ENCODE measurements at regions not wholly inside any gene's neighbourhood (a gene's known extent, or its start where the extent isn't known, plus 50 kb on each side); places are given as distances from the start of the nearest gene placed in this dataset.
"Not testable (repeated sequence)": the region's sequence is repeated elsewhere in the genome, so short reads cannot be mapped to it uniquely, and the experiment has no call there.

DNA sequence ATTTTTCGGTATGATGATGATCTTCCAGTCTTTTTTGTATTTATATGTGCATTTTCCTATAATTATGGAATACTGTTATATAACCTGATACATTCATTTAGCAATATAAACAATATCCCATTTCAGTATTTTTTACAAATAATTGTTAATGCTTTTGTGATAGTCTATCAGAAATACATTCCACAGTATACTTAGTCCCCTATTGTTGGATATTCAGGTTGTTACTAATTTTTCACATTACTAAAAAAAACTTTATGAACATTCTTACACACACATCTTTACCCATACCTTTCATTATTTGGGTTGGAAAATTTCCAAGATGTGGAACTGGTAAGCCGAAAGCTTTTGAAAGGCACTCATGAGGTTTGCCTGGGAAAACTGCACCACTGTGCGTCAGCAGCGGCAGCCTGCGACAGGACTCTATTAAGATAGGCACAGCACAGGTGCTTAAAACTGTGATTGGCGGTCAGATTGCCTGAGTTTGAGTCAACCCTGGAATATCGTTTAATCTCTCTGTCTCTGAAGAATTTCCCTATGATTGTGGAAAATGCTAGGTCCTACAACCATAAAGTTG is 147.5 kb upstream of the ERCC6L2 start:
- DNase-seq = no peak

DNA sequence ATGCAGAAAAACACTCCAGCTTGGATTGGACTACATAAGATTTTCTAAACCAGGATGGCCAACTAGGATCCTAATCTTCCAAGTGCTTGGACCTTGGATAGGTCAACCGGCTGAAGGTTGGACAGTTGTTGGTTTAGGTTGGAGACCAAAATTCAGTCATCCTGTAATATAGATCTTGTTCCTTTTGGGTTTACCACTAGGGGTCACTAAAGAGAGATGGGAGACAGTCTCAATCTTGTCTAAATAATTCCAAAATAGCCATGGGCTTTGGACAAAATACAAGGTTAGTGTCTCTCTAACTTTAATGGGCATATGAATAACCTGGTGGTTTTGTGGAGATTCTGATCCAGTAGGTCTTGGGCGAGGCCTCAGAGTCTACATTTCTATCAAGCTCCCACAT is 148.7 kb upstream of the ERCC6L2 start:
- DNase-seq = no peak

DNA sequence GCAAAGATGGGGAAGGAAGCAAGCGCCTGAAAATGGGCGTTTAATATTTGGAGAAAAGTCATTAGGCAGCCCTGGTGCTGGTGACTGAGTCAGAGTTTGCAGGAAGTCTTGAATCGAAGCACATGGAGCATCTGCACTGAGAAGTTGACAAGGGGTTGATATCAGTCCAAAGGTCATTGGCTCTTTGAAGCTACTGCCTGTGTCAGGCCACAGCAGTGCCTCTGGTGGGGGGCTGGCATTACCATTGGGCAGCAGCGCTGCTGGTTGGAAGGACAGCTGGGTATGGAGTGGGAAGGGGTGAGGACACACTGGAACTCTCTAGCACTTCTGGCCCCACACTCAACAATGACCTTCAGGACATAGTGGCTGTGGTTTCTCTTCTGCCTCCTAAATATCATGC is 150.4 kb upstream of the ERCC6L2 start:
- no peak for DNase-seq

DNA sequence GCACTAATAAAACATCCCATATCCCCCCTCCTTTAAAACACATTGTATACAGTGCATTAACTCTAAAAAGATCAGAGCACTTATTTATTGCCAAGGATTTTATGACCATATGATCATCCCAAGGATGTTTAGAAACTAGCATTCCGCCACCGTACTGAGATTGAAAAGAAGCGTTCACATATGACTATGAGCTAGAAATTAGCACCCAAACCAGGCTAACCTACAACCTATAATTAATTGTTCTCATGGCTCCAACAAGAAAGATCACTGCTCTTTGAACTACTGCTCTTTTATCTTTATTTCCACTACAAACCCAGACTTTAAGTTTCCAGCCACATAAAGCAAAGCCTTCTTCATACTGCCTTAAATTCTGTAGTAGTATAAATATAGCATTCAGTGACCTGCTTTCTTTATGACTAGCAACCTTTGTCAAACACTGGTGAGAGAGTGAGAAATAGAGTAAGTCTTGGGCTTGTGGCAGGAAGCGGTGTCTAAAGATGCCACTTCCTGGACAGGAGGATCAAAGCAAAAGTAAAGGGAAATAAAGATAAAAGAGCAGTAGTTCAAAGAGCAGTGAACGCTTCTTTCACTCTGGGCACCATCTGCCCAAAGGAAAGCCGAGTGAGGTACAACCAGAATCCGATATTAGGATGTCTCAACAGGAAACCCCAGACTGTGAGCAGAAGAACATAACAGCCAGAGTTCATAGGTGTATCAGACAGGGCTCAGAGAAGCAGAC is 151.1 kb upstream of the ERCC6L2 start:
- no peak for DNase-seq

DNA sequence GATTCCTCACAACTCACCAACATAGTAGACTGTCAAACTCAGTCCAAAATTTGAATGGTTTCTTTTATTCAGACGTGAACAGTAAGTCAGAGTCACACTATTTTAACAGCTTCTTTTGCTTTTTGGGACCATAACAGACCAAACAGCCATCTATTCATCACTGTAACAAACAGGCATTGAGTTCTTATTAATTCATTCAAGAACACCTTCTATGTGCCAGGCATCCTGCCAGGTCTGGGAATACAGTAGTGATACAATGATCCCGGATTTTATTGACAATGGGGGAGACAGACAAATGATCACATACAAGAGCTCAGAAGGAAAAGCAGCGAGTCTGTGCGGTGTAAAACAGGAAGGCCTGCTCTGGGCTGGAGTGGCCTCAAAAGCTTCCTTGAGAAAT is 153.3 kb upstream of the ERCC6L2 start:
- DNase-seq = no peak

DNA sequence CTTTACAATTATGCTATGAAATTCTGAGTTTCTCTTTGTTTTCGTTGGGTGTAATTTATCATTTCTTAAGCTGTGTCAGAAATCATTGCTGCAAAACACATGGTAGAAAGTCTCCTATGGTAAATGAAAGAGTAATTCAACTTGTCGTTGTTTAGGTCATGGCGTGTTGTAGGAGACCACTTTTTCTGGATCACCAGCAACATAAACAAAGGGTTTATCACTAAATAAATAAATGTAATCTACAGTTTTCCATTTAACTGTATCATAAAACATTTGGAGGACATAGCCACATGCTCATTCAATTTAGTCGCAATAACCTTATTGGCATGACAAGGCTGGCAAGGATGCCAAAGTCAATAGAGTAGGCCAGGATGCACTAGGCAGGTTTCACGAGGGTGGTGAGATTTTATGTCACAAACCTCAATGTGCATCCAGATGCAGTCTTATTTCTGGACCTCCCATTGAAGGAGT is 154.4 kb upstream of the ERCC6L2 start:
- no peak for DNase-seq

DNA sequence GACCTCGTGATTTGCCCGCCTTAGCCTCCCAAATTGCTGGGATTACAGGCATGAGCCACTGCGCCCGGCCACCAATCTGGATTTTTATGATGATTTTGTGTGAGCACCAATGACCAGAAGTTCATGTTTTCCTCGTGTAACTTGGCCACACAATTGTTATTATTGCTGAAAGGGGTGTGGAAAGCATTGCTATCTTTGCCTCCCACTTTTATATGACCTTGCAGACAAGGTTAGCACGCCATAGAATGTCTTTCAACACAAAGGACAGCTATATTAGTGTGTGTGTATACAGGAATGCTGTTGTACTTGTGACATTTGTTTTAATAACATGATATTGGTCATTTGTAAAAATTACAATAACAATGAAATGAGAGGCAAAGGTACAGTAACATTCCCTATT is 155.0 kb upstream of the ERCC6L2 start:
- DNase-seq = no peak

DNA sequence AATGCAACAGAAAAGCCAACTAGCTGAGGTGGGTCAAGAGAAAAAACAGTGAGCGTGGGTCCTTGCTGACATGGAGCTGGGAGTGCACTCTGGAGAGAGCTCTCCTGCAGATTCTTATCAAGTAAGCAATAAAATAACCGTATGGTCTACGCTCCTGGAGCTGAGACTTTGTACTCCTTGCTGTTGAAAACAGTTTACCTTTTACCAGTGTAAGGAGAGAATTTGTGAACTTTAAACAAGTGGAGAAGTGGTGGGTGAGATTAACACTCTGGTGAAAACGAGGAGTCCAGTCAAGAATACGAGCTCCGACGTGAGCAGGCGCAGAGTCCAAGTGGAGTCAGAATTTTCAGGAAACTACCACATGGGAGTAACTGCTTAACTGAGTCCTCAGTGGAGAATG is 156.1 kb upstream of the ERCC6L2 start:
- DNase-seq = no peak

DNA sequence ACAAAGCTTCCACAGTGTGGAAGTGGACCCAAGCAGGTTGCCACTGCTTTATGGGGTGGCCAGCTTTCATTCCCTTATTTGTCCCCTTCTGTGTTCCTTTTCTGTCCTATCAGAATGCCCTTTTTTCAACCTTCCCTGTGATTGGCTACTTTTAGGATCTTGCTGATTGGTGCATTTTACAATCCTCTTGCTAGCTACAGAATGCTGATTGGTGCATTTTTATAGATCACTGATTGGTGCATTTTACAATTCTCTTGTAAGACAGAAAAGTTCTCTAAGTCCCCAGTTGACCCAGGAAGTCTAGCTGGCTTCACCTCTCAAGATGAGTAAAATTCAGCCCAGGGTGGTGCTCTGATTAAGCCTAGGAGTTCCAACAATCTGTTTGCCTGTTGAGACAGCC is 157.2 kb upstream of the ERCC6L2 start:
- no peak for DNase-seq

DNA sequence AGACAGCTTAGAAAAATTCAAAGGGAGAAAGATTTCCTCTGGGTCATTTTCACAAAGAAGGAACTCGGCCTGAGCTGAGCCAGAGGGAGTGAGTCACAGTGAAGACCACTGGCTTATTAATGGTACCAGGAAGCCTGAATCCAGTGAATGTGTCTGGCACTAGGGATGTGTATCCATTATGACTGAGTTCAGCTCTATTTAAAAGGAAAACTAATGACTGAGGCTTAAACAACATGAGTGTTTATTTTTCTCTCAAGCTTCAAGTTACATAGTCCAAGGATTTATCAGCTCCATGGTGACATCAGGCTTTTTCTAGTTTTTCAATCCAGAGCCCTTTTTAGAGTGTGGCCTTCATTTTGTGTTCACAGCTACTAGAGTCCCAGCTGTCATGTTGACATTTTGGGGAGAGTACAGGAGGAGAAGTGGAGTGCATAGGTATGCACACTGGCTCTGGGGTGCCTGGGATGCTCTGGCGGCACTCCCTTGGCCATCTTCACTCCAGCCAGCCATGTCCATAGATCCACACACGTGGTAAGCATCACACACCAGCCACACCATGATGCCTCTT is 159.5 kb upstream of the ERCC6L2 start:
- no peak for DNase-seq

DNA sequence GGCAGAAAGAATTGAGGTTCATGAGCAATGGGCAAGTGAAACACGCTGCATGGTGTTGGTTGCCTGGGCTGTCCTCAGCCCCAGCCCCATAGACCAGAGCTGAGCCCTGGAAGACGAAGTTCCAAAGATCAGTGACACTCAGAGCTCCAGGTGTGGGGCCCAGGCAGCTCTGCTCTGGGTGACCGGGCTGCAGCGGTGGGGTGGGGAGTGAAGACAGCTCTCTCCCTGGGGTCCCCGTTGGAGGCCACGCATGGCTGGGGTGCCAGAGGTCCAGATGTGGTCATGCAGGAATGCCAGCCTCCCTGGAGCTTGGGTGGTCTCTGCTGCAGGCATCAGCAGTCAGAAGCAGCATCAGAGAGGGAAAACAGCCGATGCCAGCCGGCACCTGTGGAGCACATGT is 165.0 kb upstream of the ERCC6L2 start:
- no peak for DNase-seq

DNA sequence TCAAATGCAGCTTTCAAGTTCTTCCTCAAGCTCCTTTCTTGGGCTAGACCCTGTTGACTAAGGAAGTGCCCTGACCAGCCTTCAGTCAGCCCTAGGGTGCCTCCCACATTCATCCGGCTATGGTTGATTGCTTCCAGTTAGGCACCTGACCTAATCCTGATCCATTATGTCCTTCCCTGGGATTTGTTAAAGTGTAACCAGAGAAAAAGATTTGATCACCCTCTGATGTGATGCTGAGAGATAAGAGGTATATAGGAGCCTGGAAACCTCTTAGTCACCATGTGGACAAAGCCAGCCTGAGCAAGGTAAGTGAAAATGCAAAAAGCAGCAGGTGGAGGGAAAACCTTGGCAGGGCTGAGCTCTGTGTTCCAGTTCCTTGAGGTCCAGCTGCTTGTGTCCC is 178.8 kb upstream of the ERCC6L2 start:
- DNase-seq = no peak

DNA sequence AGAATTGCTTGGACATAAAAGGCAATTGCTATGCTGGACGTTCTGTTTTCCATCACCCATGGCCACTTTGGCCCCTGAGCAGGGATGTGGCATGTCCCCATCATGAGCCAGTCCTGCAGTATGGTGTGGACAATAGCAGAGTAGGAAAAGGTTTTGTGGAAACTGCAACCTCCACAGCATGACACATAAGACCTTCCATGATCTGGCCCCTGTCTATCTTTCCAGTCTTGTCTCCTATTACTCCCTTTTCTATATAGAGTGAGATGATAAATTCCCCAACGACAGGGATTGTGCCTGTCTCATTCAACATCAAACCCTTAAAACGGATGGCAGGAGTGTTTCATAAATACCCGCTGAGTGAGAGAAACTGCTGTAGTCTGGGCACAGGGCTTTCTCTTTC is 174.7 kb upstream of the PTCH1 start:
- no peak for DNase-seq

DNA sequence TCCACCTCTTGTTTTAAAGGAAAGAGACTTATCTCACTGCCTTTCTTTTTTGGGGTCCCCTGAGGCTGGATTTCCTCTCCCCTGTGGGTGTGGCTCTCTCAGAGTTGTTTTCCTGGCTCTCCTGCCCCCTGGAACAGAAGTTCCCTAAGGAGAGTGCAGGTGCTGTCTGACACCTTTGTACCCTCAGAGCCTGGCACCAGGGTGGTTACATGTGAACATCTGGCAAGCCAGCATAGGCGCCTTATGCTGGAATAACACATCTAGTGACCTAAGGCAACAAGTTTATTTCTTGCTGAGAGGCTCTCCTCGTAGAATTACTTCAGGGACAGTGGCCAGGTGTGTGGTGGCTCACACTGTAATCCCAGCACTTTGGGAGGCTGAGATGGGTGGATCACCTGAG is 172.9 kb upstream of the PTCH1 start:
- DNase-seq = no peak

DNA sequence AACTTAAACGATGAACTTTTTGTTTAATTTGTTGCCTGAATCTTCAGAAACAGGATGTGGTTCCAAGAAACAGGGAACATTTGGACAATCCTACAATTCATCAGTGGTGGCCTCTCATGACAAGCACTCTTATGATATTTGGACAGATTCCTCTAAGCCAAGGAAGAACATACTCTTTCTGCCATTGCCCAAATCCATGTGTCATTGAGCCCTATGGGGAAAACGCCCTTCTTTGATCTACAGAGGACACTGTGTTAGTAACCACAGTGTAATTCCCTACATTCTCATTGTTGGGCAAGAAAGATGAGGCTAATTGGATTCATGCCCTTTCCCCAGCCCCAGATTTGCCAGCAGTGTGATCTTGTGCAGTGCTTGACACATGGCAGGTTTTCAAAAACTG is 167.7 kb upstream of the PTCH1 start:
- no peak for DNase-seq

DNA sequence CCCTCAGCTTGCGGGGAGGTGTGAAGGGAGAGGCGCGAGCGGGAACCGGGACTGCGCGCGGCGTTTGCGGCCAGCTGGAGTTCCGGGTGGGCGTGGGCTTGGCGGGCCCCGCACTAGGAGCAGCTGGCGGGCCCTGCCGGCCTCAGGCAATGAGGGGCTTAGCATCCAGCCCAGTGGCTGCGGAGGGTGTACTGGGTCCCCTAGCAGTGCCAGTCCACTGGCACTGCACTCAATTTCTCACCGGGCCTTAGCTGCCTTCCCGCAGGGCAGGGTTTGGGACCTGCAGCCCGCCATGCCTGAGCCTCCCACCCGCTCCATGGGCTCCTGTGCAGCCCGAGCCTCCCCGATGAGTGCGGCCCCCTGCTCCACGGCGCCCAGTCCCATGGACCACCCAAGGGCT is 163.5 kb upstream of the PTCH1 start:
- not testable (repeated sequence) for DNase-seq

DNA sequence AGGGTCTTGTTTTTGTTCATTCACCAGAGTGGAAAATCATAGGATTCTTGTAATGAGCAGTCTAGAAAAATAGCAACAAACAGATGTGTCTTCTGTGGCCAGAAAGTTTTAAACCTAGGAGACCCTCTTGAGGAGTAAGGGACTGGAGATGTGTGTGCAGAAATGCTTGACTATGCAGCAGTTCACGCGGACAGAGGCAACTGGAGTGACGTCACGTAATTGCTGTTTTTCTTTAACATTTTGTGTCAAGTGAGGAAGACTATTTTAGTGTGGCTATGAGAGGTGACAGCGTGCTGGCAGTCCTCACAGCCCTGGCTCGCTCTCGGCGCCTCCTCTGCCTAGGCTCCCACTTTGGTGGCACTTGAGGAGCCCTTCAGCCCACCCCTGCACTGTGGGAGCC is 163.1 kb upstream of the PTCH1 start:
- DNase-seq = no peak

DNA sequence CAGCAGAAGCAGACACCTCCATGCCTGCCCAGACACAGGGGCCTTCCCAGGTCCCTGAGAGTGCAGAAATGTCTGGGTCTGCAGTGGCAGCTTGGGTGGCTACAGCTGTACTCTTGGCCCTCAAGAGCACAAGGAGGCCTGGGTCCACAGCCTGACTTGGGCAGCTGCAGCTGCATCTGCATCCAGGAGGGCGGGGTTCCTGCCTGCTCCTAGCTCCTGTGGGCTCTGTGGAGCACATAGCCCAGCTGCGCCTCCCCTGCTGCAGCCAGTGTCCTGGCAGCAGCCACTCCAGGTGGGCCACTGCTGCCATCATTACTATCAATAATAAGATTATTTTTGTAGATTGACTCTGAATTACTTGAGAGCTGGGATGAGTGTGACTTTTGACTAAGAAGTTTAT is 162.0 kb upstream of the PTCH1 start:
- DNase-seq = no peak

DNA sequence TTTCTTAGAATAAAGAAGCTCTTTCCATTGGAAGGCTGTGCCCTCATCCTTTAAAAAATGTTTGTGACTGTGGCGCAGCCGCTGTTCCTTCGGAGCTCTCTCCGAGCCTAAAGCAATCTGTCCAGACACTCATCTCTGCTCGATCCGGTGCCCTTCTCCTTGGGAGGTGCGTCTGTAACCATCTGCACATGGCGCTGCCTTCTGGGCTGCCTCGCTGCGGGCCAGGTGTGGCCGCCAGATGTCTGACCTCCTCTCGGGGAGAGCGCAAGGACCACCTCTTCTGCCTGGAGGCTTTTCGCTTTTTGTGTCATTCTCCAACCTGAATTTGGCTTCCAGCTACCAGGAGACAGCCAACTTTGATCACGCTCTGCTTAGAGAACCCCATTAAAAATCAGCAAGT is 153.4 kb upstream of the PTCH1 start:
- no peak for DNase-seq

DNA sequence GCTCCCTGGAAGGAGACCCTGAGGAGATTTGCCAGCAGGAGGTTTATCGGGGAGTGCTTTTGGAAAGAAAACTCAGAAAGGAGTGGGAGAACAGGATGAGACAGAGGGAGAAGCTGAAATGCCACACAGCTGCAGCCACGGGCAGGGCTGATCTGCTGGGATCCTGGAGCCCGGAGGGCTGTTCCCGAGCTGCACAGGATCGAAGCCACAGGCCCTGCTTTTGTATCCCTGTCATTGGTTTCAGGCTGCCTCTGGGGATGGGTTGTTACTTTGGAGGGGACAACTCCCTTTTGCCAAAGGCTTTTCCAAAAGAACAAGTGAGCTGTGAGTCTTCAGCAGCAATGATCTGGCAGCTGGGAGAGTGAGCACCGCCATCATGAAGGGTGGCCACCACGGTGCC is 152.5 kb upstream of the PTCH1 start:
- DNase-seq = no peak

DNA sequence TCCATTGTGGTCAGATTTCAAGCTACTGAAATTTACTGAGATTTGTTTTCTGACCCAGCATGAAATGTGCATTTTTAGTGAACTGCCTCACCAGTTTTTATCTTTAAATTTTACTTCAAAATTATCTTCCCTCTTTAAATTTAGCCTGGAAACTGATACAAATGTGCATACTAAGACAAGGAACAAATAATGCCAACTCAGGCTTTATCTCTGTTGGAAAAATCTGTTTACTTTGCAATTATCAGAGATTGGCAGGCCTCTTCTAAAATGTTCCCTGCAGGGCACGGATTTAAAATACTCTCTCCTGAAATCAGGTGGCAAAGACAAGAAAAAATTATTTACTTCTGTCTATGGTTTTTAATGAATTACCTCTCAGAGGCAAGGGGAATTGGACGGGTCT is 151.0 kb upstream of the PTCH1 start:
- no peak for DNase-seq

DNA sequence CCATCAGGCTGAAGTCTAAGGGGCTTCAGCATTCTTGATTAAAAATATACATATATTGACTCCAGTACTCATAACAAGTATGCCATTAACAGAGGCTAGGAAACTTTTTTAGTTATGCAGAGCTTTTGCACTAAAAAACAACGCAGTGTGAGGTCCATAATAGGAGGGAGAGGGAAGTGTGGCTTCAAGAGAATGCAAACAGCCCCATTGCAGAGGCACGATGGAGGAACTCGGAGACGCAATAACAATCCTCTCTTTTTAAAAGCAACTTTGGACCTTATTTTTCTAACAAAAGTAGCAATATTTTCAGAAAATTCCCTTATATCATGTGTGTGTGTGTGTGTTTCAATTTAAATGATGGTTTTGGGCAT is 150.0 kb upstream of the PTCH1 start:
- no peak for DNase-seq

DNA sequence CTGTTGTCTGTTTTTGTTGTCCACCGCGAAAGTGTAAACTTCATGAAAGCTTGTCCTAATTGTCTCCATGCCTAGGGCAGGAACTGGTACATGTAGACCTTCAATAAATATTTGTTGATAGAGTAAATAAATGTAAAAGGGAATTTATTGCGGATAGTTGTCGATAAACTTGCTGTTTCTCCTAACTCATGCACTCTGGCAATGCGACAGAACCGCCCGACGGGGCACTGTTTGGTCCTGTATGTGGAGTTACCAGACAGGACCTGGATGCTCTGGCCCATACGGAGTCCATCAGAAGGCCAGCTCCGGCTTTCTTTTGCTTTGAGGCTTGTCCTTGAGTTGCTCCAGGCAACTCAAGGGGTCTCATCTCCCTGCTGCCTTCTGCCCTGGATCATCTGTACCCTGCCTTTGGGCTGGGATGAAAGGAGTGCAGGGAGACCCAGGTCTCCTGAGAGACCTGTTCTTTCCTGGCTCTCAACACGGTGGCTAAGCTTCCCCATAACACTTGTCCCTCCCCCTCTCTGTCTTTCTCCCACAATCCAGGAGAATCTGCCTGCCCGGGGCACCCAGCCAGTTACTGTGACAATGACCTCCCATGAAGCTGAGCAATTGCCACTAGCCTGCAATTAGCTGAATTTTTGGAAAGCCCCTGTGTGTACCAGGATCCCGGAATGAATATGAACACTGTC is 149.5 kb upstream of the PTCH1 start:
- no peak for DNase-seq

DNA sequence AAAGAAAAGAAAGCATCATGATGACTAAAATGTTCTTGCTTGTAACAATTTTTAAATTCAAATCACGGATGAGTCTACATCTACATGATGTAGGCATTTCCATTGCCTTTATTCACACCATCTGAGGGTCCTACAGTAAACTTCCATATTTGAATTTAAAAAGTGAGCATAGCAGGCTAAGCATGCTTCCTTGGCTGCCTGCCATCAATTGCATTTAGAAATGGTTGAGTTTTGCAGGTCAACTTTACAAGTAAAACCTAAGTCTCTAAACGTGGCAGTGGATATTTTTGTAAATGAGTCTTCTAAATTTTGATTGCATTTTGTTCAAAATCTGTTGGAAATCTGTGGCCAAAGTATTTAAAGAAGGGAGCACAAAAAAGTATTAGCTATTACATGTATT is 136.5 kb upstream of the PTCH1 start:
- DNase-seq = no peak
